Vagina (tissue), 2 donors: ENCODE measurements at regions not wholly inside any gene's neighbourhood (a gene's known extent, or its start where the extent isn't known, plus 50 kb on each side); places are given as distances from the start of the nearest gene placed in this dataset.

Experiments
- CTCF ChIP-seq, 3 experiments: fragments of 450-650 bp in 2 of 3; fragments of 200-600 bp in 1 of 3; sonication (generic) in 1 of 3; IDR thresholded peaks; one replicate each; pipeline ENCODE4 v1.5.1; 2017 to 2019; ENCODE audit warnings: antibody characterized with exemption in 3 of 3, mild to moderate bottlenecking in 2 of 3, moderate library complexity in 2 of 3
- POLR2A ChIP-seq, 2 donors: fragments of 450-650 bp; IDR thresholded peaks; one replicate each; pipeline ENCODE4 v1.6.1; 2017; ENCODE audit warnings: antibody characterized with exemption in 2 of 2, mild to moderate bottlenecking in 2 of 2, moderate library complexity in 2 of 2

- TF ChIP-seq CTCF (IDR thresholded peaks at IDR 0.05), result no peak
- no peak for TF ChIP-seq POLR2A (IDR thresholded peaks at IDR 0.05)
Measured at GRCh38 chr1:195458365-195458764, 1149.9 kb downstream of the KCNT2 start.
